ENCODE measurements at regions not wholly inside any gene's neighbourhood (a gene's known extent, or its start where the extent isn't known, plus 50 kb on each side); places are given as distances from the start of the nearest gene placed in this dataset.

DNA sequence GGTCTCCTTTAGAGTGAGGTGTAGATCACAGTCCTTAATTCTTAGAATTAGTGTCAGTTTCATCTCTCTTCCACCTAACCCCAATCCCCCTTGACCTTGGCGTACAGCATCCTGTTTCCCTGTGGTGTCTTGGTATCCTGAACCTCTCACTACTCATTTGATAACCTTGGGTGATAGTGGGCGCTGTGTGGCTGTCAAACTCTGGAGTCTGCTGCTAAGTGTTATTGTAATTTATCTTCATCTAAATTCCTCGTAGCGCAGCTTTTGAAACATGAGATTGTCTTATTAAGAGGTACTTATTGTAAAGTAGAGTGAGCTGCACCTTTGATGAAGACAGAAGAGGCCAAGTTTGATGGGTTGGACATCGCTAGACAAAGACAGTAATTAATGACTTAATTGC is 222.6 kb upstream of the SPRED2 start:
- H3K79me2 ChIP-seq = no peaks in the 10 kb centered on the region
- no peak overlapping the region for H3K9ac ChIP-seq
- no peaks in the 10 kb centered on the region for H3K4me1 ChIP-seq
- TF ChIP-seq, protein P1, sequence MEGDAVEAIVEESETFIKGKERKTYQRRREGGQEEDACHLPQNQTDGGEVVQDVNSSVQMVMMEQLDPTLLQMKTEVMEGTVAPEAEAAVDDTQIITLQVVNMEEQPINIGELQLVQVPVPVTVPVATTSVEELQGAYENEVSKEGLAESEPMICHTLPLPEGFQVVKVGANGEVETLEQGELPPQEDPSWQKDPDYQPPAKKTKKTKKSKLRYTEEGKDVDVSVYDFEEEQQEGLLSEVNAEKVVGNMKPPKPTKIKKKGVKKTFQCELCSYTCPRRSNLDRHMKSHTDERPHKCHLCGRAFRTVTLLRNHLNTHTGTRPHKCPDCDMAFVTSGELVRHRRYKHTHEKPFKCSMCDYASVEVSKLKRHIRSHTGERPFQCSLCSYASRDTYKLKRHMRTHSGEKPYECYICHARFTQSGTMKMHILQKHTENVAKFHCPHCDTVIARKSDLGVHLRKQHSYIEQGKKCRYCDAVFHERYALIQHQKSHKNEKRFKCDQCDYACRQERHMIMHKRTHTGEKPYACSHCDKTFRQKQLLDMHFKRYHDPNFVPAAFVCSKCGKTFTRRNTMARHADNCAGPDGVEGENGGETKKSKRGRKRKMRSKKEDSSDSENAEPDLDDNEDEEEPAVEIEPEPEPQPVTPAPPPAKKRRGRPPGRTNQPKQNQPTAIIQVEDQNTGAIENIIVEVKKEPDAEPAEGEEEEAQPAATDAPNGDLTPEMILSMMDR (IDR thresholded peaks at IDR 0.05) = no peak
- no peaks in the 10 kb centered on the region for H3K36me3 ChIP-seq (ENCODE audit: control insufficient read depth, insufficient read depth, low read length)
- no peak overlapping the region for H3K4me3 ChIP-seq (ENCODE audit: low read depth, low read length)
- H3K4me2 ChIP-seq (ENCODE audit: low read length) = no peak overlapping the region
- no peaks in the 10 kb centered on the region for H3K27me3 ChIP-seq (ENCODE audit: control insufficient read depth, insufficient read depth, low read length)
- no peak overlapping the region for H2AFZ ChIP-seq
- no peak overlapping the region for H3K27ac ChIP-seq
- H3K9me3 ChIP-seq (ENCODE audit: control insufficient read depth, low read length) = no peaks in the 10 kb centered on the region

- H3K79me2 ChIP-seq = no peaks in the 10 kb centered on the region
- no peak overlapping the region for H3K27ac ChIP-seq
- H3K4me3 ChIP-seq (ENCODE audit: low read depth, low read length) = no peak overlapping the region
- H3K36me3 ChIP-seq (ENCODE audit: control insufficient read depth, insufficient read depth, low read length) = no peaks in the 10 kb centered on the region
- H3K9me3 ChIP-seq (ENCODE audit: control insufficient read depth, low read length) = no peaks in the 10 kb centered on the region
- no peaks in the 10 kb centered on the region for H3K27me3 ChIP-seq (ENCODE audit: control insufficient read depth, insufficient read depth, low read length)
- H3K4me2 ChIP-seq (ENCODE audit: low read length) = no peak overlapping the region
- H3K4me1 ChIP-seq = no peaks in the 10 kb centered on the region
- TF ChIP-seq, protein P1 (IDR thresholded peaks at IDR 0.05) = no peak
- H3K9ac ChIP-seq = no peak overlapping the region
- no peak overlapping the region for H2AFZ ChIP-seq
These were observed 222.1 kb upstream of the SPRED2 start for GRCh38 chr2:65654496-65654895.

DNA sequence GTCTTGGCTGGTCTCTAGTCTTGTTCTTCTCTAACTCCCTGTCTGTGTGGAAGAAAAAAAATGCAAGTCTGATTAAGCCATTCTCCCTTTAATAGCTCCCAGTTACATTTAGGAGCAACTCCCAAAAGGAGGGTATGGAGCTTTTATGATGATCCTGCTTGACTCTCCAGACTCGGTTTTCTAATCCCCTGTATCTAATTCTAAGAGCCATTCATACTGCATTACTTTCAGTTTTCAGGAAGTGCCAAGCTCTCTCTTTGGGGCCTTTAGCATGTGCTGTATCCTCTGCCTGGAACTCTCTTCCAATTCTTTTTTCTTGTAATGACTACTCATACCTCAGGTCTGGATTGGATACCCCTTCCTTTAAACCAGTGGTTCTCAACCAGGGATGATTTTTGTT is 219.7 kb upstream of the SPRED2 start:
- H3K4me2 ChIP-seq (ENCODE audit: low read length) = no peak overlapping the region
- no peak overlapping the region for H3K4me3 ChIP-seq (ENCODE audit: low read depth, low read length)
- H2AFZ ChIP-seq = no peak overlapping the region
- no peaks in the 10 kb centered on the region for H3K4me1 ChIP-seq
- no peaks in the 10 kb centered on the region for H3K9me3 ChIP-seq (ENCODE audit: control insufficient read depth, low read length)
- no peaks in the 10 kb centered on the region for H3K36me3 ChIP-seq (ENCODE audit: control insufficient read depth, insufficient read depth, low read length)
- no peaks in the 10 kb centered on the region for H3K27me3 ChIP-seq (ENCODE audit: control insufficient read depth, insufficient read depth, low read length)
- no peak overlapping the region for H3K9ac ChIP-seq
- no peak overlapping the region for H3K27ac ChIP-seq
- H3K79me2 ChIP-seq = no peaks in the 10 kb centered on the region
- TF ChIP-seq, protein P1 (IDR thresholded peaks at IDR 0.05) = no peak

- H3K9me3 ChIP-seq (ENCODE audit: control insufficient read depth, low read length) = no peaks in the 10 kb centered on the region
- H3K9ac ChIP-seq = no peak overlapping the region
- no peaks in the 10 kb centered on the region for H3K27me3 ChIP-seq (ENCODE audit: control insufficient read depth, insufficient read depth, low read length)
- H3K27ac ChIP-seq = no peak overlapping the region
- no peak overlapping the region for H3K4me2 ChIP-seq (ENCODE audit: low read length)
- H3K4me3 ChIP-seq (ENCODE audit: low read depth, low read length) = no peak overlapping the region
- H3K79me2 ChIP-seq = no peaks in the 10 kb centered on the region
- no peaks in the 10 kb centered on the region for H3K36me3 ChIP-seq (ENCODE audit: control insufficient read depth, insufficient read depth, low read length)
- TF ChIP-seq, protein P1 (IDR thresholded peaks at IDR 0.05) = no peak
- no peak overlapping the region for H2AFZ ChIP-seq
- no peaks in the 10 kb centered on the region for H3K4me1 ChIP-seq
These were observed 217.6 kb upstream of the SPRED2 start for GRCh38 chr2:65649811-65650589.
